GM21529 (cell line): ENCODE measurements at regions not wholly inside any gene's neighbourhood (a gene's known extent, or its start where the extent isn't known, plus 50 kb on each side); places are given as distances from the start of the nearest gene placed in this dataset.

Experiments
- ATAC-seq: cut with Tn5 transposase; IDR thresholded peaks from one replicate; pipeline ENCODE4 v1.9.1; 2021; ENCODE audit not compliant: unreplicated experiment

DNA sequence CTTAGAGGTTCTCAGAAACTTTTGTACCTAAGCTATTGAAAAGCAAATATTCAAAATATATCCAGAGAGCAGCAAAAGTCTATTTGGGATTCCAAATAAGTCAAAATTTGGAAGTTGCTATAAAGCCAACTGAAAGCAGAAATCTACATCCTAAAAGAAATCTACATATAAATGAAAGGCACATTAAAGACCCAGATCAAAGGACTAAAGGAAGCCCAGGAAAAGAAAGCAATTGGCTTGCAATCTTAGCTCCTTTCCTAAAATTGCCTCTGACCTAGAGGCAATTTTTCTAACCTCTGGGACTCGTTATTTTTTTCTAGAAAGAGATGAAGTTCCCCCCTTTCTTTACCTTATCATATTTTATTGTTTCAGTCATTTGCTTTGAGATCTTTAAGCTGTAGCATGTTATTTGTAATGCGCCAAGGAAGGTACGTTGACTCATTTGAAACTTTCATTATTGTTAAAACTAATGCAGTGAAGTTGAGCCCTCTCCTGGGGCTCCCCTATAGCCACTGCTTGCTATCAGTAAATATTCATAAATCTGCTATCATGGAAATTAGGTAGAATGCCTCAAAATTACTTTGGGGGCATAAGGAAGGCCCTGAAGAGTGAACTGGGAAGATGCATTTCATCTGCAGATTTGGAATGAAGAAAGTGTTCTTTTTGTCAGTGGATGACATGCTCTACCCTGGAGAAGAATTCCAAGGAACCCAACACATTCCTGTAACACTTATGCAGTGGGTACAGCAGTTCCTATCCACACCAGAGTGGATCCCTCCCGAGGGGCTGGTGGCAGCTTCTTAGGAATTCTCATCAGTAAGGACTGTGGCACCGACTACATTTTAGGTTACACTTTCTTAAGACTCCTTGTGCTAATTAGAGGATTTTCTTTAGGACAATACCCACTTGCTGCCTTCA is 177.8 kb upstream of the IGFBP7 start:
- ATAC-seq: no peak

DNA sequence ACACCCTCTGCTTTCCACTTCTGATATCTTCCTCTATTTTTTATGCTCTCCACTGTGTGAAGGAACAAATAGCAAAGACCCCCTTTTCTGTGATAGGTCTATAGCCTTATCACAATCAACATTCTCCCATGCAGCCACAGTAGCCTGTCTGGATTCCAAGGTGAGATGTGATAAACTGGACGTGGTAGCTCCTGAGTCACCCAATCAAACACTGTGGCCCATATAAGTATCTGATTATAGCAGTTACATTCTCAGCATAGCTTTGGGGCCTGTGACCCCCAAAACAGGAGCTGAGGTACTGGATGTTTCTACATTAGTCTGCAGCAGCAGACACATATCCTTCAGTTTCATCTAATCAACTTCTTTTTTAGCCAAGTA is 172.7 kb upstream of the IGFBP7 start:
- no peak for ATAC-seq

- no peak for ATAC-seq
Measured at GRCh38 chr4:57280481-57280880, 170.3 kb upstream of the IGFBP7 start.

DNA sequence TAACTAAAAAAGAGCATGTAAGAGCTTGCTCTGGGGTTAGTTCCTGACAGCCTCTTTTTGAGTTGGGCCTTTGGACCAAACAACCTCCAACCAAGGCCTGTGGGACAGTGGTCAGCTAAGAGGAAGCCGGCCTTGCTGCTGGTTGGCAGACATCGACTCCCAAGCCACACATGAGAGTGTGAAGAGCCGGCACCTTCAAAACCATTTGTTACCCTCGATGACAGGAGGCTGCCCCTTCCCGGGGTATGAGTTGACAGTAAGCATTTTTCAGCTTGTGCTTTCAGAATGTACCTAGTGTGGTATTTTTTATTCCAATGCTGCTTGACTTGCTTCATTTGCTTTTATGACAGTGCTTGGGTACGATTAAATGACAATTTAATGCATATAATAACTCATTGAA is 168.6 kb upstream of the IGFBP7 start:
- ATAC-seq: no peak

DNA sequence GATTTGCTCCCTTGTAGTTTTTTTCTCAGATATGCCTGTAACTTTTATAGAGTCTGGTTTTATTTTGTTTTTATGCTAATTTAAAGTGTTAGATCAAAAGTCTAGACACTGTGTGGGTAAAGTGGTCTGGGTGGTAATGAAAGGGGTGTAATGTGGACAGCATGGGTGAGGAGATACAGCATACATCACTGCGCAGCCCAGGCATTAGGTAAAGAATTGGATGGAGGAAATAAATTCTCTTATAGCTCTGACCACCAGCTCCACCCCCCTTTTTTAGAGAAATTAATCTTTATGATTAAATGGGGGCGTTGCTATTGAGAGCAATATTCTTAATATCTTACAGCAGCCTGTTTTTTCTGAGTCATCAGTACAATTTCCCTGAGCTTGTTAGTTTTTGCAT is 163.9 kb upstream of the IGFBP7 start:
- no peak for ATAC-seq

- no peak for ATAC-seq
Measured at GRCh38 chr4:57270346-57270745, 160.2 kb upstream of the IGFBP7 start.

GRCh38 chr4:57265831-57266582 is 155.8 kb upstream of the IGFBP7 start:
- ATAC-seq: no peak

DNA sequence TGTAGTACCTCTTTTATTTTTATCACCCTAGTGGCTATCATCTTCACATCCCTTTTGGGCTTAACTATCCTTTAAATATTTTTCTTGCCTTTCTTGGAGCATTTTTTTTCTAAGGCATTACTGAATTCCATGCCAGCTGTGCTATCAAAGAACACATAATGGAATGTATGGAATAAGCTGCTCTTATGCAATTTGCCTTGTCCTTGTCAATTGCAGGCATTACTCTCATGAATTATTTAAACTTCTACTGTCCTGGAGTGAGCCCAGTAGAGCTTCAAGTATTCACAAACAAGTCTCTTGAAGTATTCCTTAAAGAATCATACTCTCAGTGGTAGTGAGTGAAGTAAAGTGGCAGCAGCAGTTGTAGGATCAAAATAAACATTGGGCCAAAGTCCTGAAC is 144.6 kb upstream of the IGFBP7 start:
- no peak for ATAC-seq

DNA sequence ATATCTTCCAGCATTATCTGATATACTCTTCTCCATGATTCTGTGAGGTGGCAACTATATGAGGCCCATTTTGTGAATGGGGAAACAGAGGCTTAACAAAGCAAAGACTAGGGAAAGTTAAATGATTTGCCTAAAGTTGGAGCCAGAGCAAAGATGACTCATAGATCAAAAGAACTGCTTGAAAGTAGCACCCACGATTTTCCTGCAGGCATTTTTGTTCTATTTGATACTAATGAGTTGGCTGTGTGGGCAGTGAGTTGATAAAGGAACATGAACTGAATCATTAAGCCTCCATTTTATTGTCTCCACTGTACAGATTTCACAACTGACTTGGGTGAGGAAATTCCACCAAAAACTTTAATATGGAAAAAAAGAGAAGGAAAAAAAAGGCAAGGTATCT is 138.9 kb upstream of the IGFBP7 start:
- no peak for ATAC-seq

DNA sequence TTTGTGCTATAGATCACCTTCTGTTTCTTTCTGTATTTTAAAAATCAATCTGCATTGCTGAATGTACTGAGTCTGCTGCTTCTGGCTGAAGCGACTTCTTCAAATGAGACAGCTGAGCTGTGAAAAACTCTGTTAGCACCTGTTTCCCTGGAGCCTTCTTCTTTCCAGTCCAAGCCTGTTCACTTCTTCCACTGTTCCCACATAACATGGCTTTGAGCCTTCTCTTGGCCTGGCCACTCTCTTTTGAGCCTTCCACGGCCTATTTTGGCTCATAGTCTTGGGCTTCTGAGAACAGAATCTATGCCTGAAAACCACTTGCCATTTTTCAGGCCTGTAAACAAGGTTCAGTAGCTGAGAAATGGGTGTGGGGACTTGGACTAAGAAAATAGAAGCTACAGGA is 132.9 kb upstream of the IGFBP7 start:
- ATAC-seq: no peak

GRCh38 chr4:57234252-57234775 is 124.1 kb upstream of the IGFBP7 start:
- no peak for ATAC-seq

- ATAC-seq: no peak
Measured at GRCh38 chr4:57233386-57233785, 123.2 kb upstream of the IGFBP7 start.

DNA sequence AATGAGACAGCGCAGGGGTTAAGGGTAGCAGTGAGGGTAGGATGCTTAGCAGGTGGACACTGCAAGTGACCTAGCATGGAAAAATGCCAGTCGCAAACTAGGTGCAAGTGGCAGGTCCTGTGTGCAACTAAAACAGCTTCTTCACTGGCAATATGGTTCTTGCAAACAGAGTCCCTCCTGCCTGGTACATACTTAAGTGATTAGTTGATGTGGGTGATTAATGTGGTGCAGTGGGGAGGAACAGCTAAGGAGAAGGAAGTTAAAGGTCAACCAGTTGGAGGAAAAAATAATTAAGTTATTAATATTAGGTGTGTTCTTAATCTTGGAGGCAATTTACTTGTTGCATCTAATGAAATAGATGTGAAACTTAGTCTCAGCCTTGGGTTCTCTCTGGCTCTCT is 121.6 kb upstream of the IGFBP7 start:
- ATAC-seq: no peak

GRCh38 chr4:57220734-57221133 is 110.5 kb upstream of the IGFBP7 start:
- no peak for ATAC-seq

DNA sequence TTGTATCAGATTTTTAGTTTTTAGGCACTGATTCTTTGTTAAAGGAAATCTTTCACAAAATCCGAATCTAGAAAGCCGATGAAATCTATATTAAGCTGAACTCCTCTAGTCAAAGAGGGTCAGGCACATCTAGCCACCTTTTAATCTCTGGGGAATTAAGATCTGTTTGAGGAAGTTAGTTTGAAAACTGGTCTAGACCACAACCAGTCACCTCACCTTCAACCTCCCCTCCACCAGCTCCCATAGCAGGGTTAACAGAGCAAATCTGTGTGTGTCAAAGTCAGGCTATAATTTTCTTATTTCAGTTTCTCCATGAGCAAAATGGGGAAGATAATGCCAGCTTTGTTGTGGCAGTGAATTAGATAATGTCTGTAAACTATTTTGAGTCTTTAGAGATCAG is 110.0 kb upstream of the IGFBP7 start:
- no peak for ATAC-seq

- no peak for ATAC-seq
Measured at GRCh38 chr4:57219431-57219830, 109.2 kb upstream of the IGFBP7 start.

DNA sequence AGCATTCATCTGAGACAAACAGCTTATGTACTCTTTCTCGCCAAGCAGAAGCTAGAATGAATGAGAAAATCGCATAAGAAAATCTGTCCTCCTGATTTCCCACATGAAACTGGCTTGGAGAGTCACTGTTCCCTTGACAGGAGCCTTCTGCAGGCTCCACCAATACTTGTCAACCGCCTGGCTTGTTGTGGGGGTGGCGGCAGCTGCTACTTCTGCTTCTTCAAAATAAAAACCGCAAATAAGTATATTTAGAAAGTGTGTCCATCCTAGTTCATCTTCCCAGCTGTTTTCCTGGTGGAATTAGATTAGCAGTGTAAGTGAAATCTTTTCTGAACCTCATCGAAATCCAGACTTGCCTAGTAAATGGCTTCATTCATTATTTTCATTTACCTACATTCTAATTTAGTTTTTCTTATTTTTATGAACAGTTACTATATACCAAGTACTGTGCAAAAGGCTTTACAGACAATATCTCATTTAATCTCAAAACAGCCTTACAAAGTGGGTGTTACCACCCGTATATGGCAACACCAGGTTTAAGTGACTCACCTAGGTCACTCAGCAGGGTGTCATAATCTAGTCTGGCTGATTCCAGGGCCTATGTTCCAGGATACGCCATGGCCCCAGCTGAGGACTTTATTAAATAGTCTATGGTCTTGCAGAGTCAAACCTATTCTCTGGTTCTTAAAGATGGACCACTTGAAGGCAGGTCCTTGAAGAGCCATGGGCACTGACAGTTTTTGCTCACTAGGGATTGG is 104.6 kb upstream of the IGFBP7 start:
- ATAC-seq: no peak

GRCh38 chr4:57211131-57211530 is 100.9 kb upstream of the IGFBP7 start:
- ATAC-seq: no peak

DNA sequence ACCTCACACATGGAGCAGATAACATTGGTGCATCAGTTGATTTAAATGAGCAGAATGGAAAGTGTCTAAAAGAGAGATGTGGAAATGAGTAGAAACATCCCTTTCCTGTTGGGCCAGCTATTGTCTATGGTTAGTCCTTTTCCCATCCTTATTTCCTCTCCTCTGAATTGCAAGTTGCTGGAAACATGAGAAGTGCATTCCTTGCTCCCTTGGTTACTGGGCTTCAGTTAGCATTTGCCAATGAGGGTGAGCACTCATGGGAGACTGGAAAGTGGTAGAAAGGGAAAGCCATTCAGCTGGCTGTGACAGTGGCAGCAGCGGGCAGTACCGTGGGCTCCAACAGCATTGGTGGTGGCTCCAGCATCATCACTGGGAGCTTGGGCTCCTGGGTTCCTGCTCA is 96.0 kb upstream of the IGFBP7 start:
- ATAC-seq: no peak

GRCh38 chr4:57205580-57205979 is 95.4 kb upstream of the IGFBP7 start:
- no peak for ATAC-seq

DNA sequence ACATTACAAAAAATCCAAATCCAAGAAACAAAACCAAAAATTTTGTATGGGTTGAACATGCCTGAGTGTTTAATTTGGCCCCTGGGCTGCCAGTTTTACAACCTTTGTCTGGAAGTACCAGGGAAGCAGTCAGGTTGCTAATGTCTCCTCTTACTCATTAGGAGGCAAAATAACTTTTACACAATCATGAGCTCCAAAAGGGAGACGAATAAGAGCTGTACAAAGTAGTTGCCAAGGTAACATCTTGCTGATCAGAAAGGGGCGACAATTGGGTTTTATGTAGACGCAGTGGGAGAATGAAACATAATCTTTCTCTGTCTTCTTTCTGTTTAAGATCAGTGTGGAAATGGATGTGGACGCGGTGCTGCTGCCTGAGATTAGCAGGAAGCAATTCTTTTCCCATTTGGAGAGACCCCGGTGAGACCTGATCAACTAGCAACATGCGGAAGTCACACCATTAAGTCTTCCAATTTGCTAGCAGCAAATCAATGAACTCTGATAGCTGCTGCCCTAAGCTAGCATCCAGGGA is 90.7 kb upstream of the IGFBP7 start:
- no peak for ATAC-seq
